Ovary (tissue), 7 donors: ENCODE measurements at regions not wholly inside any gene's neighbourhood (a gene's known extent, or its start where the extent isn't known, plus 50 kb on each side); places are given as distances from the start of the nearest gene placed in this dataset.

Source experiments
- DNase-seq, 5 donors: peaks; one replicate each; pipeline ENCODE4 v3.0.0-alpha.2; 2019 to 2020
- H3K27ac ChIP-seq, 2 donors: fragments of 200-600 bp; one replicate each; pipeline versions ENCODE4 v1.5.1 to v1.8.0; 2019 to 2022
- H3K27me3 ChIP-seq: fragments of 200-600 bp; one replicate; pipeline ENCODE4 v1.8.0; 2022
- H3K36me3 ChIP-seq: fragments of 200-600 bp; sonication (generic); one replicate; pipeline ENCODE4 v1.5.1; 2019
- H3K4me1 ChIP-seq: one replicate; pipeline ENCODE4 v1.8.1; 2013; ENCODE audit warnings: mild to moderate bottlenecking, moderate library complexity; ENCODE audit not compliant: insufficient read depth
- H3K4me3 ChIP-seq: fragments of 200-600 bp; sonication (generic); one replicate; pipeline ENCODE4 v1.5.1; 2017
- H3K9me3 ChIP-seq, 2 donors: fragments of 200-600 bp in 1 of 2; sonication (generic) in 1 of 2; one replicate each; pipeline versions ENCODE4 v1.5.1 to v1.8.1; 2013 to 2019; ENCODE audit warnings: mild to moderate bottlenecking in 1 of 2, moderate library complexity in 1 of 2
- EP300 ChIP-seq: sonication (generic); formaldehyde crosslinking; IDR thresholded peaks from one replicate; pipeline ENCODE4 v1.6.1; 2017; ENCODE audit warnings: antibody characterized with exemption
- POLR2A ChIP-seq: fragments of 450-650 bp; IDR thresholded peaks from one replicate; pipeline ENCODE4 v1.6.1; 2017; ENCODE audit warnings: antibody characterized with exemption, mild to moderate bottlenecking, moderate library complexity
- WGBS, 3 donors: extraction: QIAGEN DNeasy Blood & Tissue Kit in 1 of 3; methylation state at CpG; one replicate each; pipeline versions ENCODE4 v1.1.5 to v1.1.7; 2013 to 2017; 5-methylcytosine and 5-hydroxymethylcytosine counted together
- intact Hi-C, 4 donors: fragments of 100-400 bp; cut with DNase I; formaldehyde crosslinking; loops; one replicate each; pipeline versions ENCODE4 v1.11.0 to v1.15.1; 2022 to 2023
- TF ChIP-seq, protein P1 (sequence below), 3 donors: fragments of 450-650 bp in 2 of 3; fragments of 200-600 bp in 1 of 3; IDR thresholded peaks; one replicate each; pipeline versions ENCODE4 v1.5.1 to v1.8.0; 2016 to 2022; ENCODE audit warnings: antibody characterized with exemption in 3 of 3, mild to moderate bottlenecking in 1 of 3
- donor health status: DM: no; HTN: no; CAD: no; lungs with moderate emphysema.
- donor health status: DM: no; HTN: no; CAD: no.
- donor health status: Bipolar disorder and iron deficiency.
- donor health status: DM: no; HTN: no; CAD: no.
- donor health status: DM: yes; HTN: yes; CAD: no.

DNA sequence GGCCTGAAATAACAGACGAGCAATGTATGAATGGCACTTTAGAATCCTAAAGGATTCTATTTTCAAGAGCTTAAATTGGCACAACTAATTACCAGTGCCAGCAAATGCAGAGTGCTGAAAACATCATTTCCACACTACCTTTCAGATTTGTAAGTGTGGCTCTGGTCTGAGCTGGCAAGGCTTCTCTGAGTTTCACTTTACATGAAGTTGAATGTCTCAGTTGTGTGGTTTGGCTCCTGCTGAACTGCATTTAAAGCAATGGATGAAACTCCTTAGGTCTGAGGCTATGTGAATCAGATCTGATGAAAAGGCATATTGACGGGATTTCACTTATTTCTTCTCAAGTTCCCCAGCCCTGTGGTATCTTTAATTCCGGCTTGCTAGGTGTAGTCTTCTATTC lies 114.8 kb upstream of the PTGFR start:
- no peak overlapping the region for H3K27ac ChIP-seq
- WGBS, 3 donors, result 70 to 79% (median 75%) methylated on average over 3 of the region's 3 CpGs
- intact Hi-C loops, result no loop called here

DNA sequence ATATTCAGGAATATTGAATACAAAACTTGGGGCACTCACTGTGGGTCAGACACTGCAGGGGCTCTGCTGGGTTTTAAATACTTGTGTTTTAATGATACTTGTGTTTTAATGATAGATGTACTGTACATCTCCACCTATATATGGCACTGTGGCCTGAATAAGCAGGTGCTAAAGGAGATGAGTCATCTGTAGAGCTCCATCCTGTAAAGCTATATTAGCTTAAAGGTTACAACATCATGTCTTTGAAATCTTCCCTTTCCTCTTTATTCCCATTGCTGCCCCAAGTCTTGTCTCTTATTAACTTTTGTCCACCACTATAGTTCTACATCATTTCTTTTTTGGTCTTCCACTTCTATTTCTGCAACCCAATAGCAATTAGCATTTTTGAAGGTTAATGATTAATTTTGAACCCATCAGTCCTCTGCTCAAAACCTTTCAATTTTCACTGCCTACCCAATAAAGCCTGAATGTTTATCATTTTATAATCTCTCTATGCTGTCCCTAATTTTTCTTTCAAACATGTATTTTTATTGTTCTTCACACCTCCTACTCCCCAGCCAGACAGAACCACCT lies 113.3 kb upstream of the PTGFR start:
- H3K4me3 ChIP-seq, result no peak overlapping the region
- no peaks in the 10 kb centered on the region for H3K9me3 ChIP-seq
- H3K4me1 ChIP-seq, result no peaks in the 10 kb centered on the region
- no peak overlapping the region for H3K27ac ChIP-seq
- no peak for DNase-seq
- TF ChIP-seq, protein P1, sequence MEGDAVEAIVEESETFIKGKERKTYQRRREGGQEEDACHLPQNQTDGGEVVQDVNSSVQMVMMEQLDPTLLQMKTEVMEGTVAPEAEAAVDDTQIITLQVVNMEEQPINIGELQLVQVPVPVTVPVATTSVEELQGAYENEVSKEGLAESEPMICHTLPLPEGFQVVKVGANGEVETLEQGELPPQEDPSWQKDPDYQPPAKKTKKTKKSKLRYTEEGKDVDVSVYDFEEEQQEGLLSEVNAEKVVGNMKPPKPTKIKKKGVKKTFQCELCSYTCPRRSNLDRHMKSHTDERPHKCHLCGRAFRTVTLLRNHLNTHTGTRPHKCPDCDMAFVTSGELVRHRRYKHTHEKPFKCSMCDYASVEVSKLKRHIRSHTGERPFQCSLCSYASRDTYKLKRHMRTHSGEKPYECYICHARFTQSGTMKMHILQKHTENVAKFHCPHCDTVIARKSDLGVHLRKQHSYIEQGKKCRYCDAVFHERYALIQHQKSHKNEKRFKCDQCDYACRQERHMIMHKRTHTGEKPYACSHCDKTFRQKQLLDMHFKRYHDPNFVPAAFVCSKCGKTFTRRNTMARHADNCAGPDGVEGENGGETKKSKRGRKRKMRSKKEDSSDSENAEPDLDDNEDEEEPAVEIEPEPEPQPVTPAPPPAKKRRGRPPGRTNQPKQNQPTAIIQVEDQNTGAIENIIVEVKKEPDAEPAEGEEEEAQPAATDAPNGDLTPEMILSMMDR (IDR thresholded peaks at IDR 0.05), result no peak
- no peak for TF ChIP-seq EP300
- TF ChIP-seq POLR2A, result no peak
- no peaks in the 10 kb centered on the region for H3K36me3 ChIP-seq
- no peaks in the 10 kb centered on the region for H3K27me3 ChIP-seq
- intact Hi-C loops, result no loop called here

More for the DNA sequence above, 114.8 kb upstream of the PTGFR start:
- no peaks in the 10 kb centered on the region for H3K9me3 ChIP-seq
- no peaks in the 10 kb centered on the region for H3K36me3 ChIP-seq
- no peak overlapping the region for H3K4me3 ChIP-seq
- H3K4me1 ChIP-seq, result no peaks in the 10 kb centered on the region
- H3K27me3 ChIP-seq, result no peaks in the 10 kb centered on the region
- DNase-seq, result no peak
- no peak for TF ChIP-seq EP300
- TF ChIP-seq, protein P1 (IDR thresholded peaks at IDR 0.05), result no peak
- no peak for TF ChIP-seq POLR2A

DNA sequence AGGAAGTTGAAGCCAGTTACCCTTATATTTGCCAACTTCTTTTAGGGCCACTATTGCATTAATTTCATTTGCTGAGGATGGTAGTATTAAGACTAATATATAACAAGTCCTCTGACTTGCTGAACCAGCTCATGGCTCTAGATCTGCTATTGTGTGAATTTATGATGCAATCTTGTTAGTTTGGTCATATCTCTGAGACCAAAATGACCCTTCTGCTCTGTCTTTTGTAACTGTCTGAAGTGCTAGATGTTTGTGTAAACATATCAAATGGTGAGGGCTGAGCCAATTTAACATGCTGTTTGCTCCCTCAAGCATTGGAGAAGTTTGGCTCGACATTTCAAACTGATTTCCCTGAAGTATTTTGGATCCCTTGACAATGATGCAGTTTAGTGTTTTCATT lies 106.9 kb upstream of the PTGFR start:
- no peaks in the 10 kb centered on the region for H3K36me3 ChIP-seq
- H3K27me3 ChIP-seq, result no peaks in the 10 kb centered on the region
- 12 to 32% (median 29%) methylated on average over 1 of the region's 1 CpG for WGBS, 3 donors
- intact Hi-C loops, result no loop called here
- no peaks in the 10 kb centered on the region for H3K9me3 ChIP-seq
- H3K4me3 ChIP-seq, result no peak overlapping the region
- no peak overlapping the region for H3K27ac ChIP-seq
- TF ChIP-seq EP300, result no peak
- H3K4me1 ChIP-seq, result no peaks in the 10 kb centered on the region
- DNase-seq, result no peak

DNA sequence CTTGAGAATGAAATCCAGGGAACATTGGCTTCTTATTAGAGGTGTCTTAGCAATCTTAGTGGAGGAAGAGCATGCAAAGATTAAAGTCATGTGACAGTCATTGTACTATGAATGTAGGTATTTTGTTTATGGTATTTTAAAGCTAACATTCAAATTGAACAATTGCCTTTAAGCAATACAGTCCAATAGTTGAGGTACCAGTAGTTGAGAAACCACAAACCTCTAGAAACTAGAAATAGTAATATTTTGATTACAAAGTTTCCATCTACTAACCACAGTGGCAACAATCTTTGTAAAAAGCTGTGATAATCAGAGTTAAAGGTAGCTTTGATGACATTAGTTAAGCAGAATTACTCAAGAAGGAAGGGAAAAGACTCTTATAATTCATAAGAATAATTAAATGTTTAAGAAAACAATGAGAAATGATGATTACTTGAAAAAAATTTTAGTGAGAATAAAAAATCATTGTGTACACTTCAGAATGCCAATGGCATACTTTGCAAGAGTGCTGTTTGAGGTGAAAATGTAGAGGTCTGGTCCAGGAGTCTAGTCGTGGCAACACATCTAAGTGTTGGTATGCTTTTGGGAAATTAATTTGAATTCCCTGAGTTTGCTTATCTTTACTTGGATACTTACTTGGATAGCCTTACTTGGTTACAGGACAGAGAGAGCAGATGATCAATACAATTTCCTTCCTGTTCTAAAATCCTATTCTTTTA lies 104.9 kb upstream of the PTGFR start:
- no peaks in the 10 kb centered on the region for H3K27me3 ChIP-seq
- no peaks in the 10 kb centered on the region for H3K4me1 ChIP-seq
- no peak for DNase-seq
- no peaks in the 10 kb centered on the region for H3K9me3 ChIP-seq
- TF ChIP-seq POLR2A (no peak), EP300 (no peak)
- TF ChIP-seq, protein P1 (IDR thresholded peaks at IDR 0.05), result no peak
- no peak overlapping the region for H3K27ac ChIP-seq
- H3K4me3 ChIP-seq, result no peak overlapping the region
- intact Hi-C loops, result no loop called here
- no peaks in the 10 kb centered on the region for H3K36me3 ChIP-seq
- WGBS, 3 donors, result 45 to 52% (median 45%) methylated on average over 1 of the region's 1 CpG

GRCh38 chr1:78387201-78387600 lies 103.6 kb upstream of the PTGFR start:
- H3K4me3 ChIP-seq, result no peak overlapping the region
- H3K36me3 ChIP-seq, result no peaks in the 10 kb centered on the region
- WGBS, 3 donors, result 36 to 43% (median 40%) methylated on average over 2 of the region's 2 CpGs
- TF ChIP-seq POLR2A (no peak), EP300 (no peak)
- TF ChIP-seq, protein P1 (IDR thresholded peaks at IDR 0.05), result no peak
- no peak for DNase-seq
- H3K27me3 ChIP-seq, result no peaks in the 10 kb centered on the region
- intact Hi-C loops, result no loop called here
- H3K9me3 ChIP-seq, result no peaks in the 10 kb centered on the region
- H3K27ac ChIP-seq, result peak overlapping the region in 1 of 2 donors; percentile 24
- no peaks in the 10 kb centered on the region for H3K4me1 ChIP-seq
